HG02852 (cell line): ENCODE measurements at regions not wholly inside any gene's neighbourhood (a gene's known extent, or its start where the extent isn't known, plus 50 kb on each side); places are given as distances from the start of the nearest gene placed in this dataset.

Source experiments
- ATAC-seq: cut with Tn5 transposase; IDR thresholded peaks from one replicate; pipeline ENCODE4 v1.9.1; 2021; ENCODE audit warnings: mild to moderate bottlenecking, moderate library complexity; ENCODE audit not compliant: unreplicated experiment

- ATAC-seq: no peak
Observed at GRCh38 chr2:19725392-19725791, 176.4 kb downstream of the TTC32 start.

DNA sequence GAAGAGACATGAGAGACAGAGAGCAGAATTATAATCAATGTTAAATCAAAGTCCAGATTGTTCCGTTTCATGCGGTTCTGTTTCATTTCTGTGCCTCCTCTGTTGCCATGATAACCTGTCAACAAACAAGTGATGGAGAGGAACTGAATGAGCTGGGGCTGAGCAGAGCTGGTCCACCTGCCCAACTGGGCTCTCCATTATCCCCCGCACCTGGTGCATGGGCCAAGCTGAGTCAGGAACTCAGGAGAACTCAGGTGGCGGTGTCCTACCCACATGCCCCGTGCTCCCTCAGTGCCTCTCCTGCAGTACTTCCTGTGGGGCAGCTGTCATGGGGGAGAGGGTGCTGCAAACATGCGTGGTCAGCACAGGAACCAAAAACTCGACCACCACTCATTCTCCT lies 178.8 kb downstream of the TTC32 start:
- no peak for ATAC-seq

DNA sequence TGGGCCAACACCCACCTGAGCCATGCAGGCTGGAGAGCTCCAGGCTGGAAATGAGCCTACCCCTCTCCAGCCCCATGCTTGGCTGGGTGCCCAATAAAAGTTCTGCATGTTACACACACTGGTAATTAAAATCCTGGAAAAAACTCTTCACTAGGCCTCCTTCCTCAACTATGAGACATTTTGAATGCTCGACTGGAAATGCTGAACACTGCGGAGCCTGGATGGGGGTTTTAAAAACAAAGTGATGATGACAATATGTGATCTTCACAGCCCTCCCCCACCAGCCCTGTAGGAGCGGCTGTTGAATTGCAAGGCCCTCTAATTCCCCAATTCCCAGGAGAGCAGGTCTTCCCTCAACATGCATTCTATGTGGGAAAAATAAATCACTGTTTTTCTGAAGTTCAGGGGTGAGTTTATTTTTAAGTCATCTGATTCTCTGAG lies 179.2 kb downstream of the TTC32 start:
- no peak for ATAC-seq

- no peak for ATAC-seq
Observed at GRCh38 chr2:19720306-19720705, 181.5 kb downstream of the TTC32 start.

GRCh38 chr2:19719540-19719939 lies 182.2 kb downstream of the TTC32 start:
- ATAC-seq: no peak

GRCh38 chr2:19717446-19717845 lies 184.3 kb downstream of the TTC32 start:
- ATAC-seq: no peak

DNA sequence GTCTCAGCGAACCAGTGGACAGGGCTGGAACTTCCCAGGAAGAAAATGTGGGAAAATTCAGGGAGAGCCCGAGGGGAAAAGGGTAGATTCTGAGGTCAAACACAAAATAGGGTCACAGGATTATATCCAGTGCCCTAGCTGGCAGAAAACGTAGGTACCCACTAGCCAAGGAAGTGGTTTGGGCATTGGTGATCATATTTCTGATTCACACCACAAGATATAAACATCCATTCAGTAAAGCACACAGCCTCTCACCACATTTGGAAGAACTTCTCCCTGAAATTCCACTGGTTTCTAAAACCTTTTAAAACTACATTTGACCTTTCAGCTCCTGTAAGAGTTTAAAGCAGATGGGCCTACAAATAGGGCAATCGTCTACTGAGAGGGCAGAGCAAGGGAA lies 186.9 kb downstream of the TTC32 start:
- ATAC-seq: no peak

GRCh38 chr2:19712850-19713249 lies 188.9 kb downstream of the TTC32 start:
- ATAC-seq: no peak

- no peak for ATAC-seq
Observed at GRCh38 chr2:19711470-19712372, 190.1 kb downstream of the TTC32 start.

DNA sequence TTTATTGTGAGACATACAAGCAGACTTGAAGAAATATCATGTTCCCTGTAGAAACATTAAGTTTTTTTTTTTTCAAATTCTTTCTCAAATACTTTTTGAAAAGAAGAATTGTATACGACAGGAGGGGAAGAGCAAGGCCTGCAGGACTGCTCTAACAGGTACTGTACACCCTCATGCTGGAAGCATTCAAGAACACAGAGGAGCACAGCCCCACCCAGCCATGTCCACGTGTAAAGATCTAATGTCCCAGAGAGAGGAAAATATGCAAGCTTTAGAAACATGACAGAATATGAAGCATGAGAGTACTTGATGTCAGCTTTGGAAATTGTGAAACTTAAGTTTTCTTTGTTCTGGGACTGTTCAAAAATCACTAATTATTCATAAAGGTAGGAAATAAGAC lies 191.6 kb downstream of the TTC32 start:
- no peak for ATAC-seq

- no peak for ATAC-seq
Observed at GRCh38 chr2:19709553-19709952, 192.2 kb downstream of the TTC32 start.

DNA sequence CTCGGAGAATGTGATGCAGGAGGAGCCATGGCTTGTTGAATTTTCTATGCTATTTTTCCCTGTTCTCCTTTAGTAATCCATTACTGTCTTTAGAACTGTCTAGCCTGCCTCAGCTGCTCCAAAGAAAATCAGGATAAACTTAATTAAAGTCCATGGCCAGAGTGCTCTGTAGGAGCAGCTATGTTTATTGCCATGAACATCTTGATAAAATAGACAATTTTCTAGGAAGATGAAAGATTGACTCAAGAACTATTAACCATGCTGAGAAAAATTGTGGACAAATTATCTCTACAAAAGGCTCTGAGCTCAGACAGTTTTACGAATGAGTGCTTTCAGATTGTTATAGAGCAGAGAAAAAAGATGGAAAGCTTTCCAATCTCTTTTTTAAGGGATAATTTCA lies 193.0 kb downstream of the TTC32 start:
- no peak for ATAC-seq

DNA sequence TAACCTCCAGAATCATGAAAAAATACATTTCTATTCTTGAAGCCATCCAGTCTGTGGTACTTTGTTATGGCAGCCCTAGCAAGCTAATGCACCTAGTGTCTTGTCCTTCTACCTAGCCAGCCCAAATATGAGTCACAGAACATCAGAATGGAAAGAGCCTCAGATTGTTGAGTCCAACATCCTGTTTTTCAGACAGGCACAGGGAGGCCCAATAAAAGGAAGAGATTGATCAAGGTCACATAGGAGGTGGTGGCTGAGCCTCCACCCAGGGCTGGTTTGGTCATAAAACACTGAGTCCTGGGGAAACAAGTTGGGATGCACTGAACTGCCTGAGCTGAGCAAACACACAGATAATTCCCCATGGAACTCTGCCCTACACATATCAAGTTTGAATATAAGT lies 195.5 kb downstream of the TTC32 start:
- no peak for ATAC-seq

- no peak for ATAC-seq
Observed at GRCh38 chr2:19702267-19702666, 199.5 kb downstream of the TTC32 start.

DNA sequence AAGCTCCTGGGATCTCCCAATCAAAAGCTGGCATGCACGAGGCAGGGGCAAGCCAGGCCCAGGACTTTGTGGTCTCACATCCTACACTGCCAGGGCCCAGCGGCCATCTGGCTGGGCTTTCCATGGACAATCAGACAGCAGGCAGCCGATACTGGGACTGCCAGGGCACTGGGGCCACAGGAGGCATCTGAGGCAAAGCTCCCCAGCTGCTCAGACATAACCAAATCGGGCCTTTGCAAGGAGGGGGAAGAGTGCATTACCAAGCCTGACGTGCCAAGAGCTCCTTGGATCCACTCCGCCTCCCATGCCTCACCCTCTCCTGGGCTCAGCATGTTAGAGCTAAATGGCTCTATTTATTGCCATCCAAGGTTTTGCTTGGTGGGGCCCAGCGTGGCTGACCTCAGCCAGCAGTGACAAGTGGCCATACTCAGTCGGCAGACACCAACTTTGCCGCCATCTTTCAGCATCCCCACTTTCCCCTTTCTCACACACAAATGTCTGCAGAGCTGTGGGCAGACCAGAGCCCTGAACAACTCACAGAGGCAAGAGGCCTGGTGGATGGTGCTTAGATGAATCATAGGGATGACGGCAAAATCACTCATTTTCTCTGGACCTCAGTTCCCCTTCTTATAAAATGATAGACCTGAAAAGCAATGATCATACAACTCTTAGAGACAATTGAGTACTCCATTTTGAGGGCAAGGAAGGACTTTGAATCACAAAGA lies 200.8 kb downstream of the TTC32 start:
- no peak for ATAC-seq

- no peak for ATAC-seq
Observed at GRCh38 chr2:19697131-19697530, 204.7 kb downstream of the TTC32 start.

DNA sequence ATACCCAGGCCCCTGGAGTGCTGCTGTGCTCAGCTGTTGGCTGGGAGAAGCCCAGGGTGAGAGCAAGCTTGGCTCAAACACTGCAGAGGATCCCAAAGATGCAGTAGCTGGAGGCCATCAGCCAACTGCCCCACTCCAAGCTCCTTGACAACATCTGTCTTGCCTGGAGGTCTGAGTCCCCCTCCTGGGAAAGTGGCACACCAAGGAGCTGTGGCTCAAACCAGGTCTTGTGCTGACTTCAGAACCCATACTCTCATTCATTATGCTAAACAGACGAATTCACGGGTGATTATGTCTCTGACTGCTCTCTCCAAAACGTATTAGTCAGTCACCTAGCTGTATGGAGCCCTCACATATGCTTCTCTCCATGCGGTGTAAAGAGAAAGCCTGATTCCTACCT lies 206.1 kb downstream of the TTC32 start:
- no peak for ATAC-seq

GRCh38 chr2:19691892-19692291 lies 209.9 kb downstream of the TTC32 start:
- no peak for ATAC-seq

GRCh38 chr2:19690429-19690828 lies 211.4 kb downstream of the TTC32 start:
- no peak for ATAC-seq

DNA sequence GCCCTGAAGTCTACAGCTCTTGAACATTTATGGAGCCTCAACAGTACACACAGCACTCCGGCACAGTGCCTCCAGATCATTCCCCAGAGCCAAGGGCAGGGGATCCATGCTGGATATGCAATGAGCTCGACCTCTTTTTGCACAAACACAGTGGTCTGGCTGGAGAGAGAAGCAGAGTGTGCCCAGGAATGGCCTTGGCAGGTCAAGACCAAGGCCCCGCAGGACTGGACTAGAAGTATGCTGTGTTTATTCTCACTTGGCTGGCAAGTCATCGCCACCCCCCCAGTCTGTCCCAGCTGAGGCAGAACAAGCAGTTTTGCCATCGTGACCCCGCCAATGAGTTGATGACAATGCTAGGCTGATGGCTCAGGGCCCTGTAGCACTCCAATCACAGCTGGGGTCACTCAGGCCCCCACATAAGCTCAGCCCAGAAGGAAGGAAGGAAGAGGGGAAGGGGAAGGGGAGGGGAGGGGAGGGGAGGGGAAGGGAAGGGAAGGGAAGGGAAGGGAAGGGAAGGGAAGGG lies 212.1 kb downstream of the TTC32 start:
- no peak for ATAC-seq

DNA sequence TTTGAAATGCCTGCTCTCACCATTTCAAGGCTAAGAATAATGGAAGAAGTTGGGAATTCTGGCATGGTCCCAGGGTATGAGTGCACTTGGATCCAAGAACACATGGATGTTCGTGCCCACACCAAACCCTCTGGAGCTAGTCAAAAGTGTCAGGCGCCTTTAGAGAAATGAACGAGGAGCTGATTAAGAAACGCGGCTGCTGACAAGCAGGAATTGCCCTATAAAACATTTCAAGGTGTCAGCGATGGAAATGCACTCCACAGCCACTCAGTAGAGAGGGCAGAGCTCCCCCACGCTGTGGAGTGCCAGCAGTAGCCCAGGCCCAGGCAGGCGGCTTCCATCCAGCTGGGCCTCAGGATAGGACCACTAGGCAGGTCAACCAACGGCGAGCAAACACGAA lies 213.7 kb downstream of the TTC32 start:
- no peak for ATAC-seq
